ENCODE measurements at regions not wholly inside any gene's neighbourhood (a gene's known extent, or its start where the extent isn't known, plus 50 kb on each side); places are given as distances from the start of the nearest gene placed in this dataset.

- TF ChIP-seq, protein P1, sequence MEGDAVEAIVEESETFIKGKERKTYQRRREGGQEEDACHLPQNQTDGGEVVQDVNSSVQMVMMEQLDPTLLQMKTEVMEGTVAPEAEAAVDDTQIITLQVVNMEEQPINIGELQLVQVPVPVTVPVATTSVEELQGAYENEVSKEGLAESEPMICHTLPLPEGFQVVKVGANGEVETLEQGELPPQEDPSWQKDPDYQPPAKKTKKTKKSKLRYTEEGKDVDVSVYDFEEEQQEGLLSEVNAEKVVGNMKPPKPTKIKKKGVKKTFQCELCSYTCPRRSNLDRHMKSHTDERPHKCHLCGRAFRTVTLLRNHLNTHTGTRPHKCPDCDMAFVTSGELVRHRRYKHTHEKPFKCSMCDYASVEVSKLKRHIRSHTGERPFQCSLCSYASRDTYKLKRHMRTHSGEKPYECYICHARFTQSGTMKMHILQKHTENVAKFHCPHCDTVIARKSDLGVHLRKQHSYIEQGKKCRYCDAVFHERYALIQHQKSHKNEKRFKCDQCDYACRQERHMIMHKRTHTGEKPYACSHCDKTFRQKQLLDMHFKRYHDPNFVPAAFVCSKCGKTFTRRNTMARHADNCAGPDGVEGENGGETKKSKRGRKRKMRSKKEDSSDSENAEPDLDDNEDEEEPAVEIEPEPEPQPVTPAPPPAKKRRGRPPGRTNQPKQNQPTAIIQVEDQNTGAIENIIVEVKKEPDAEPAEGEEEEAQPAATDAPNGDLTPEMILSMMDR (IDR thresholded peaks at IDR 0.05) = no peak
- TF ChIP-seq ZFX (IDR thresholded peaks at IDR 0.05; ENCODE audit: borderline replicate concordance) = no peak
These were observed 86.9 kb upstream of the F3 start for GRCh38 chr1:94628499-94628843.

Measured in 22Rv1 (cell line).